ENCODE measurements at regions not wholly inside any gene's neighbourhood (a gene's known extent, or its start where the extent isn't known, plus 50 kb on each side); places are given as distances from the start of the nearest gene placed in this dataset.
A peak's percentile ranks its signal among the peaks of the same experiment; 100 is the strongest.
"Not testable (repeated sequence)": the region's sequence is repeated elsewhere in the genome, so short reads cannot be mapped to it uniquely, and the experiment has no call there.

- Histone ChIP-seq H4K20me1 (ENCODE audit: low read length) (no peaks in the 10 kb centered on the region), H2AFZ (ENCODE audit: low read length) (no peak overlapping the region), H3K36me3 (ENCODE audit: low read depth, low read length) (no peaks in the 10 kb centered on the region), H3K4me2 (ENCODE audit: low read length) (no peak overlapping the region), H3K27me3 (ENCODE audit: low read length) (no peaks in the 10 kb centered on the region), H3K4me1 (ENCODE audit: insufficient read depth, low read length) (no peaks in the 10 kb centered on the region; the same call in 1 of the 2 replicates), H3K9me2 (replicated peaks; ENCODE audit: low read length) (no peaks in the 10 kb centered on the region), H3K4me3 (ENCODE audit: low read length) (no peak overlapping the region), H3K79me2 (ENCODE audit: low read length) (no peaks in the 10 kb centered on the region), H3K9ac (ENCODE audit: low read length) (no peak overlapping the region), H3K9me3 (ENCODE audit: low read length) (no peaks in the 10 kb centered on the region), H3K27ac (ENCODE audit: low read length) (no peak overlapping the region), H3F3A (ENCODE audit: low read length, unreplicated experiment) (no peaks in the 10 kb centered on the region)
- POLR2A ChIA-PET (ENCODE audit: unreplicated experiment) = no interaction called here
- intact Hi-C loops (cut with micrococcal nuclease) = loop anchor here (1.0 to 5.0 kb wide), 7 partner anchors 122 to 1122 kb away; no protein-coding TSS in a partner anchor
- TF ChIP-seq EZH2 (IDR thresholded peaks at IDR 0.05; ENCODE audit: low read length, unreplicated experiment) = no peak
- TF ChIP-seq, protein P1, sequence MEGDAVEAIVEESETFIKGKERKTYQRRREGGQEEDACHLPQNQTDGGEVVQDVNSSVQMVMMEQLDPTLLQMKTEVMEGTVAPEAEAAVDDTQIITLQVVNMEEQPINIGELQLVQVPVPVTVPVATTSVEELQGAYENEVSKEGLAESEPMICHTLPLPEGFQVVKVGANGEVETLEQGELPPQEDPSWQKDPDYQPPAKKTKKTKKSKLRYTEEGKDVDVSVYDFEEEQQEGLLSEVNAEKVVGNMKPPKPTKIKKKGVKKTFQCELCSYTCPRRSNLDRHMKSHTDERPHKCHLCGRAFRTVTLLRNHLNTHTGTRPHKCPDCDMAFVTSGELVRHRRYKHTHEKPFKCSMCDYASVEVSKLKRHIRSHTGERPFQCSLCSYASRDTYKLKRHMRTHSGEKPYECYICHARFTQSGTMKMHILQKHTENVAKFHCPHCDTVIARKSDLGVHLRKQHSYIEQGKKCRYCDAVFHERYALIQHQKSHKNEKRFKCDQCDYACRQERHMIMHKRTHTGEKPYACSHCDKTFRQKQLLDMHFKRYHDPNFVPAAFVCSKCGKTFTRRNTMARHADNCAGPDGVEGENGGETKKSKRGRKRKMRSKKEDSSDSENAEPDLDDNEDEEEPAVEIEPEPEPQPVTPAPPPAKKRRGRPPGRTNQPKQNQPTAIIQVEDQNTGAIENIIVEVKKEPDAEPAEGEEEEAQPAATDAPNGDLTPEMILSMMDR (conservative IDR thresholded peaks at IDR 0.05; ENCODE audit: low read depth, low read length) = peak; percentile 56
- DNase-seq = peak; percentile 32
- BruUV-seq (replicated peaks) = no TSS peak
- ATAC-seq = peak; percentile 38; the same call in 1 of the 2 replicates
- CTCF ChIA-PET = no interaction called here
Measured at GRCh38 chr2:194819367-194819766, 837.7 kb upstream of the SLC39A10 start.

DNA sequence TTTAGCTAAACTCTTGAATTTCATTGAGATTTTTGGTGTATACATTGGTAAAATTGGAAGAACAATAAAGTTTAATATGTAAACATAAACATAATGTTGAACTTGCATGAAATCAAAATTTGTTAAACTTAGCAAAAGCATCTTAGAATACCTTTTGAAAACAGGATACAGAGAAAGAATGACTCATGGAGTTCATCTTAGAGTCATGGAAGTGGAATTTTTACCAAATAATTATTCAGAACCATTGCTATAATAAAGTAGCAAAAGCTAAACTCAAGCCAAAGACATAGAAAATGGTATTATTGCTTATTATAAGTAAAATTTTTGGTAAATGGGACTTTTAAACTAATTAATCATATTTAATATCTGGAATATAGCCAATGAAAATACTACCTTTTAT, 841.6 kb upstream of the SLC39A10 start:
- BruUV-seq (replicated peaks) = no TSS peak
- CTCF ChIA-PET = interaction anchor here (0.6 kb wide), 1 partner anchor 115 kb away, joined by 5 read pairs; no protein-coding TSS in a partner anchor

DNA sequence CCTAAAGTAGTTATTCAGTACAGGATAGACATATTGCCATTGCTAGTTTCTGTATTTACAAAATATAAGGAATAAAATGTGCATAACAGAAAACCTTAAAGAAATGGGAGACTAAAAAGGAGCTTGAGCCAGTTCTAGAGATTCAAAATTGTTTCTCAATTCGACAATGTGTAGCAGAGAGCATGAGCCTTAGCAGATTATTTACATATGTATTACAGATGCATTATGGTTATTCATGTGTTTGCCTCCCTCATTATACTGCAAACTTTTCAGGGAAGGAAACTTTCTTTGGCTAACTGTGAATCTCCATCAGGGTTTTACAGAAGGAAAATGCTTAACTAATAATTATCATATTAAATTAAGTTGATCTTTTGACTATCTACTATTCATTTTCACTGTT, 854.4 kb upstream of the SLC39A10 start:
- DNase-seq (no peak), ATAC-seq (no peak)
- TF ChIP-seq EZH2 (IDR thresholded peaks at IDR 0.05; ENCODE audit: low read length, unreplicated experiment) = no peak
- TF ChIP-seq, protein P1 (conservative IDR thresholded peaks at IDR 0.05; ENCODE audit: low read depth, low read length) = no peak
- Histone ChIP-seq H3K27ac (ENCODE audit: low read length) (no peak overlapping the region), H3K36me3 (ENCODE audit: low read depth, low read length) (no peaks in the 10 kb centered on the region), H3K9ac (ENCODE audit: low read length) (no peak overlapping the region), H3K4me1 (ENCODE audit: insufficient read depth, low read length) (no peaks in the 10 kb centered on the region), H2AFZ (ENCODE audit: low read length) (no peak overlapping the region), H3K9me2 (replicated peaks; ENCODE audit: low read length) (no peaks in the 10 kb centered on the region), H3F3A (ENCODE audit: low read length, unreplicated experiment) (no peaks in the 10 kb centered on the region), H3K9me3 (ENCODE audit: low read length) (no peaks in the 10 kb centered on the region), H3K79me2 (ENCODE audit: low read length) (no peaks in the 10 kb centered on the region), H3K4me3 (ENCODE audit: low read length) (no peak overlapping the region), H3K27me3 (ENCODE audit: low read length) (no peaks in the 10 kb centered on the region), H3K4me2 (ENCODE audit: low read length) (no peak overlapping the region), H4K20me1 (ENCODE audit: low read length) (no peaks in the 10 kb centered on the region)
- BruUV-seq (replicated peaks) = no TSS peak
- CTCF ChIA-PET = no interaction called here
- intact Hi-C loops (cut with micrococcal nuclease) = no loop called here
- POLR2A ChIA-PET (ENCODE audit: unreplicated experiment) = no interaction called here

More for the DNA sequence above, 841.6 kb upstream of the SLC39A10 start:
- POLR2A ChIA-PET (ENCODE audit: unreplicated experiment) = no interaction called here
- ATAC-seq (peak; percentile 73), DNase-seq (peak; percentile 39)
- Histone ChIP-seq H3K4me3 (ENCODE audit: low read length) (no peak overlapping the region), H3K9me3 (ENCODE audit: low read length) (no peaks in the 10 kb centered on the region), H3K36me3 (ENCODE audit: low read depth, low read length) (no peaks in the 10 kb centered on the region), H3F3A (ENCODE audit: low read length, unreplicated experiment) (no peaks in the 10 kb centered on the region), H3K4me1 (ENCODE audit: insufficient read depth, low read length) (no peaks in the 10 kb centered on the region), H3K27ac (ENCODE audit: low read length) (no peak overlapping the region), H2AFZ (ENCODE audit: low read length) (no peak overlapping the region), H3K79me2 (ENCODE audit: low read length) (no peaks in the 10 kb centered on the region), H3K27me3 (ENCODE audit: low read length) (no peaks in the 10 kb centered on the region), H3K9me2 (replicated peaks; ENCODE audit: low read length) (no peaks in the 10 kb centered on the region), H3K4me2 (ENCODE audit: low read length) (no peak overlapping the region), H4K20me1 (ENCODE audit: low read length) (no peaks in the 10 kb centered on the region), H3K9ac (ENCODE audit: low read length) (no peak overlapping the region)
- intact Hi-C loops (cut with micrococcal nuclease) = loop anchor here (5.0 kb wide), 5 partner anchors 118 to 1118 kb away; no protein-coding TSS in a partner anchor
- no peak for TF ChIP-seq EZH2phosphoT487 (IDR thresholded peaks at IDR 0.05; ENCODE audit: borderline replicate concordance, low read length)
- no peak for TF ChIP-seq EZH2 (IDR thresholded peaks at IDR 0.05; ENCODE audit: low read length, unreplicated experiment)
- TF ChIP-seq, protein P1 (conservative IDR thresholded peaks at IDR 0.05; ENCODE audit: low read depth, low read length) = no peak

- H3K79me2 ChIP-seq (ENCODE audit: low read length); H3K4me2 ChIP-seq (ENCODE audit: low read length); H3K9me2 ChIP-seq (replicated peaks; ENCODE audit: low read length); ATAC-seq; H2AFZ ChIP-seq (ENCODE audit: low read length); H3K9ac ChIP-seq (ENCODE audit: low read length); H3K36me3 ChIP-seq (ENCODE audit: low read depth, low read length); H3K4me3 ChIP-seq (ENCODE audit: low read length); H3K4me1 ChIP-seq (ENCODE audit: insufficient read depth, low read length); H3K9me3 ChIP-seq (ENCODE audit: low read length); H3F3A ChIP-seq (ENCODE audit: low read length, unreplicated experiment); intact Hi-C loops (cut with micrococcal nuclease); H3K27me3 ChIP-seq (ENCODE audit: low read length); BruUV-seq (replicated peaks); POLR2A ChIA-PET (ENCODE audit: unreplicated experiment); H3K27ac ChIP-seq (ENCODE audit: low read length); CTCF ChIA-PET; DNase-seq; H4K20me1 ChIP-seq (ENCODE audit: low read length): not testable (repeated sequence)
Measured at GRCh38 chr2:194787071-194787470, 870.0 kb upstream of the SLC39A10 start.
